ENCODE measurements at regions not wholly inside any gene's neighbourhood (a gene's known extent, or its start where the extent isn't known, plus 50 kb on each side); places are given as distances from the start of the nearest gene placed in this dataset.

DNA sequence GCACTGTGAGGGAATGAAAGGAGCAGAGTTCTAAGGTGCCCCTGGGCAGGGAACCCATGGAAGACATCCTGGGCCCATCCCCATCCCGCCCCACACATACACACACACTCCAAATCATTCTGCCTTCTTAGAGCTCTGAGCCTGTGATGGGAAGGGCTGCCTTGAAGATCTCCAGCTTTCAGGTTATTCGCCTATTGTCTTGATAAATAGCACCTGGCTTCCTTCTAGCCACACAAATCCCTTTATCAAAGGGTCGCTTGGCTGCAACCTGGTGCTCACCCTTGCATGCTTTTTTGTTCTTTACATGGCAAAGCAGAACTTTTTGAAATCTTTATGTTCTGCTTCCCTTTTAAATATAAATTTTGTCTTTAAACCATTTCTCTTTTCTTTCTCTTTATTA is 112.2 kb upstream of the TMTC1 start:
- Mint-ChIP-seq H3K27me3 (no peaks in the 10 kb centered on the region), H3K4me1 (no peaks in the 10 kb centered on the region), H3K27ac (no peak overlapping the region), H3K9me3 (ENCODE audit: insufficient read depth) (peaks cover 3% of the 10 kb centered on the region), H3K4me3 (no peak overlapping the region)
- Histone ChIP-seq H3K27ac (ENCODE audit: low read length in 2 of 2) (no peak overlapping the region), H3K4me3 (ENCODE audit: control extremely low read depth in 1 of 5, extremely low read depth in 1 of 5, insufficient read depth in 1 of 5, low read depth in 2 of 5, low read length in 4 of 5) (no peak overlapping the region), H3K9me3 (ENCODE audit: control extremely low read depth in 1 of 3, control insufficient read depth in 2 of 3, insufficient read depth in 1 of 3, low read length in 2 of 3) (peaks cover 0 to 6% (median 0%) of the 10 kb centered on the region in 3 donors), H2AFZ (ENCODE audit: insufficient read depth, low read depth, low read length, poor library complexity, severe bottlenecking) (no peak overlapping the region), H3K36me3 (replicated peaks in 1 of 2; ENCODE audit: control extremely low read depth in 1 of 2, control insufficient read depth in 1 of 2, extremely low read depth in 1 of 2, insufficient read depth in 2 of 2, low read length in 1 of 2) (no peaks in the 10 kb centered on the region), H4K20me1 (ENCODE audit: control insufficient read depth, insufficient read depth, low read length, poor library complexity, severe bottlenecking) (no peaks in the 10 kb centered on the region), H3K79me2 (ENCODE audit: control insufficient read depth, insufficient read depth, low read length) (no peaks in the 10 kb centered on the region), H3K9ac (ENCODE audit: low read length) (no peak overlapping the region), H3K4me1 (ENCODE audit: control insufficient read depth in 2 of 2, insufficient read depth in 2 of 2, low read length in 2 of 2) (no peaks in the 10 kb centered on the region), H3K27me3 (replicated peaks in 1 of 4; ENCODE audit: control extremely low read depth in 1 of 4, control insufficient read depth in 3 of 4, insufficient read depth in 4 of 4, low read length in 3 of 4) (no peaks in the 10 kb centered on the region), H3K4me2 (replicated peaks; ENCODE audit: low read depth, low read length, poor library complexity, severe bottlenecking) (no peak overlapping the region)
- POLR2A ChIA-PET: no interaction called here
- DNase-seq (no peak), ATAC-seq (ENCODE audit: low read depth) (no peak)
- CTCF ChIA-PET: no interaction called here
- no peak for TF ChIP-seq EZH2 (IDR thresholded peaks at IDR 0.05; ENCODE audit: borderline replicate concordance, insufficient read depth, low read depth, low read length, poor library complexity, severe bottlenecking)
- TF ChIP-seq, protein P1, sequence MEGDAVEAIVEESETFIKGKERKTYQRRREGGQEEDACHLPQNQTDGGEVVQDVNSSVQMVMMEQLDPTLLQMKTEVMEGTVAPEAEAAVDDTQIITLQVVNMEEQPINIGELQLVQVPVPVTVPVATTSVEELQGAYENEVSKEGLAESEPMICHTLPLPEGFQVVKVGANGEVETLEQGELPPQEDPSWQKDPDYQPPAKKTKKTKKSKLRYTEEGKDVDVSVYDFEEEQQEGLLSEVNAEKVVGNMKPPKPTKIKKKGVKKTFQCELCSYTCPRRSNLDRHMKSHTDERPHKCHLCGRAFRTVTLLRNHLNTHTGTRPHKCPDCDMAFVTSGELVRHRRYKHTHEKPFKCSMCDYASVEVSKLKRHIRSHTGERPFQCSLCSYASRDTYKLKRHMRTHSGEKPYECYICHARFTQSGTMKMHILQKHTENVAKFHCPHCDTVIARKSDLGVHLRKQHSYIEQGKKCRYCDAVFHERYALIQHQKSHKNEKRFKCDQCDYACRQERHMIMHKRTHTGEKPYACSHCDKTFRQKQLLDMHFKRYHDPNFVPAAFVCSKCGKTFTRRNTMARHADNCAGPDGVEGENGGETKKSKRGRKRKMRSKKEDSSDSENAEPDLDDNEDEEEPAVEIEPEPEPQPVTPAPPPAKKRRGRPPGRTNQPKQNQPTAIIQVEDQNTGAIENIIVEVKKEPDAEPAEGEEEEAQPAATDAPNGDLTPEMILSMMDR (IDR thresholded peaks at IDR 0.05): no peak
- WGBS (ENCODE audit: insufficient coverage): 63% methylated on average over 3 of the region's 3 CpGs
- intact Hi-C loops (cut with micrococcal nuclease): no loop called here

DNA sequence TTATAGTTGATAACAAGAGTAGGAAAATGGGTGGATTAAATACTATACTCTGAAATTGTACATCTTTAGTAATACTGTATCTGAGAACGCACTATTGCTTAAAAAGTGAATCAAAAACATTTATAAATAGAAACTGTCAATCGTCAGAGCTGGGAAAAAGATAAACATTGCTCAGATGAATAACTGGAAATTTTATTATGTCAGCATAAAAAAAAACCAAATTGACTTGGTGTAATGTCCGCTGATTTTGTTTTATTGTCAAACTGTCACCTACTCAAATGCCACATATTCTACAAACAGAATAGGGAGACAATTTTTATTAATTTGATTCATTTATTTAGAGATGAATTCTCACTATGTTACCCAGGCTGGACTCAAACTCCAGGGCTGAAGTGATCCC is 109.3 kb upstream of the TMTC1 start:
- Histone ChIP-seq H3K27me3 (replicated peaks in 1 of 4; ENCODE audit: control extremely low read depth in 1 of 4, control insufficient read depth in 3 of 4, insufficient read depth in 4 of 4, low read length in 3 of 4) (no peaks in the 10 kb centered on the region), H3K9me3 (ENCODE audit: control extremely low read depth in 1 of 3, control insufficient read depth in 2 of 3, insufficient read depth in 1 of 3, low read length in 2 of 3) (peaks cover 0 to 12% (median 0%) of the 10 kb centered on the region in 3 donors), H3K36me3 (replicated peaks in 1 of 2; ENCODE audit: control extremely low read depth in 1 of 2, control insufficient read depth in 1 of 2, extremely low read depth in 1 of 2, insufficient read depth in 2 of 2, low read length in 1 of 2) (no peaks in the 10 kb centered on the region), H4K20me1 (ENCODE audit: control insufficient read depth, insufficient read depth, low read length, poor library complexity, severe bottlenecking) (no peaks in the 10 kb centered on the region), H3K27ac (ENCODE audit: low read length in 2 of 2) (no peak overlapping the region), H3K4me1 (ENCODE audit: control insufficient read depth in 2 of 2, insufficient read depth in 2 of 2, low read length in 2 of 2) (no peaks in the 10 kb centered on the region), H3K4me3 (ENCODE audit: control extremely low read depth in 1 of 5, extremely low read depth in 1 of 5, insufficient read depth in 1 of 5, low read depth in 2 of 5, low read length in 4 of 5) (no peak overlapping the region), H3K4me2 (replicated peaks; ENCODE audit: low read depth, low read length, poor library complexity, severe bottlenecking) (no peak overlapping the region), H3K9ac (ENCODE audit: low read length) (no peak overlapping the region), H2AFZ (ENCODE audit: insufficient read depth, low read depth, low read length, poor library complexity, severe bottlenecking) (no peak overlapping the region), H3K79me2 (ENCODE audit: control insufficient read depth, insufficient read depth, low read length) (no peaks in the 10 kb centered on the region)
- H3K4me3 Mint-ChIP-seq: no peak overlapping the region
- H3K4me1 Mint-ChIP-seq: no peaks in the 10 kb centered on the region
- ATAC-seq (ENCODE audit: low read depth) (no peak), DNase-seq (no peak)
- H3K27me3 Mint-ChIP-seq: no peaks in the 10 kb centered on the region
- CTCF ChIA-PET: no interaction called here
- POLR2A ChIA-PET: no interaction called here
- no peak for TF ChIP-seq EZH2 (IDR thresholded peaks at IDR 0.05; ENCODE audit: borderline replicate concordance, insufficient read depth, low read depth, low read length, poor library complexity, severe bottlenecking)
- TF ChIP-seq, protein P1 (IDR thresholded peaks at IDR 0.05): no peak
- H3K27ac Mint-ChIP-seq: no peak overlapping the region
- peaks cover 4% of the 10 kb centered on the region for H3K9me3 Mint-ChIP-seq (ENCODE audit: insufficient read depth)
- intact Hi-C loops (cut with micrococcal nuclease): no loop called here
- no CpG with 5 or more reads among the region's 3 CpGs for WGBS (ENCODE audit: insufficient coverage)
